Mammary epithelial cell (primary cell): ENCODE measurements at regions not wholly inside any gene's neighbourhood (a gene's known extent, or its start where the extent isn't known, plus 50 kb on each side); places are given as distances from the start of the nearest gene placed in this dataset.

Experiments
- CTCF ChIP-seq, 2 donors: IDR thresholded peaks in 1 of 2; conservative IDR thresholded peaks in 1 of 2; 2 replicates each; pipeline ENCODE4 v1.5.1; 2011 to 2012; ENCODE audit warnings: inconsistent platforms in 2 of 2, low read length in 2 of 2, mild to moderate bottlenecking in 2 of 2, control low read depth in 1 of 2, low read depth in 1 of 2; ENCODE audit not compliant: insufficient read depth in 1 of 2; ENCODE audit errors: extremely low read depth in 1 of 2
- EZH2 ChIP-seq: IDR thresholded peaks from 2 replicates; pipeline ENCODE4 v1.6.1; 2012; ENCODE audit warnings: low read length, inconsistent platforms, borderline replicate concordance

GRCh38 chr5:73307645-73308355 lies 134.8 kb downstream of the TMEM174 start:
- no peak for TF ChIP-seq CTCF (conservative IDR thresholded peaks at IDR 0.05 in 1 of 2, IDR thresholded peaks at IDR 0.05 in 1 of 2; ENCODE audit: extremely low read depth in 1 of 2, insufficient read depth in 1 of 2, low read depth in 1 of 2, low read length in 2 of 2)
- no peak for TF ChIP-seq EZH2
